ENCODE measurements at regions not wholly inside any gene's neighbourhood (a gene's known extent, or its start where the extent isn't known, plus 50 kb on each side); places are given as distances from the start of the nearest gene placed in this dataset.

GRCh38 chr6:163857421-163857820, 442.9 kb downstream of the QKI start:
- no peak for DNase-seq
- Mint-ChIP-seq H3K36me3 (no peaks in the 10 kb centered on the region), H3K9me3 (no peaks in the 10 kb centered on the region), H3K4me1 (peaks cover 5% of the 10 kb centered on the region), H3K4me3 (no peak overlapping the region), H3K27ac (no peak overlapping the region), H3K27me3 (peaks cover 34% of the 10 kb centered on the region)

- H3K4me1 Mint-ChIP-seq = no peaks in the 10 kb centered on the region
- H3K9me3 Mint-ChIP-seq = peaks cover 13% of the 10 kb centered on the region
- no peak overlapping the region for H3K4me3 Mint-ChIP-seq
- H3K27ac Mint-ChIP-seq = no peak overlapping the region
- no peak for DNase-seq
- peaks cover 2% of the 10 kb centered on the region for H3K36me3 Mint-ChIP-seq
- peaks cover 12% of the 10 kb centered on the region for H3K27me3 Mint-ChIP-seq
These were observed 436.4 kb downstream of the QKI start for GRCh38 chr6:163850874-163851273.

GRCh38 chr6:163844761-163845160, 430.2 kb downstream of the QKI start:
- Mint-ChIP-seq H3K4me3 (no peak overlapping the region), H3K27me3 (peaks cover 9% of the 10 kb centered on the region), H3K27ac (no peak overlapping the region), H3K4me1 (no peaks in the 10 kb centered on the region), H3K36me3 (peaks cover 3% of the 10 kb centered on the region), H3K9me3 (peaks cover 8% of the 10 kb centered on the region)
- no peak for DNase-seq

- H3K27ac Mint-ChIP-seq = no peak overlapping the region
- peaks cover 3% of the 10 kb centered on the region for H3K36me3 Mint-ChIP-seq
- no peaks in the 10 kb centered on the region for H3K4me1 Mint-ChIP-seq
- no peak overlapping the region for H3K4me3 Mint-ChIP-seq
- H3K9me3 Mint-ChIP-seq = peaks cover 8% of the 10 kb centered on the region
- peaks cover 9% of the 10 kb centered on the region for H3K27me3 Mint-ChIP-seq
- no peak for DNase-seq
These were observed 429.8 kb downstream of the QKI start for GRCh38 chr6:163844357-163844756.

- H3K4me1 Mint-ChIP-seq = no peaks in the 10 kb centered on the region
- no peak overlapping the region for H3K27ac Mint-ChIP-seq
- peaks cover 8% of the 10 kb centered on the region for H3K9me3 Mint-ChIP-seq
- peaks cover 3% of the 10 kb centered on the region for H3K36me3 Mint-ChIP-seq
- H3K4me3 Mint-ChIP-seq = no peak overlapping the region
- no peak for DNase-seq
- H3K27me3 Mint-ChIP-seq = peaks cover 5% of the 10 kb centered on the region
These were observed 428.7 kb downstream of the QKI start for GRCh38 chr6:163843218-163843617.

GRCh38 chr6:163842467-163842866, 427.9 kb downstream of the QKI start:
- Mint-ChIP-seq H3K27me3 (peaks cover 12% of the 10 kb centered on the region), H3K4me3 (no peak overlapping the region), H3K9me3 (peaks cover 8% of the 10 kb centered on the region), H3K36me3 (peaks cover 3% of the 10 kb centered on the region), H3K27ac (no peak overlapping the region), H3K4me1 (no peaks in the 10 kb centered on the region)
- DNase-seq = no peak

GRCh38 chr6:163841733-163842132, 427.2 kb downstream of the QKI start:
- Mint-ChIP-seq H3K9me3 (peaks cover 8% of the 10 kb centered on the region), H3K4me1 (no peaks in the 10 kb centered on the region), H3K27me3 (peaks cover 19% of the 10 kb centered on the region), H3K4me3 (no peak overlapping the region), H3K36me3 (peaks cover 3% of the 10 kb centered on the region), H3K27ac (no peak overlapping the region)
- DNase-seq = no peak

GRCh38 chr6:163841326-163841725, 426.8 kb downstream of the QKI start:
- no peak overlapping the region for H3K27ac Mint-ChIP-seq
- no peak for DNase-seq
- H3K27me3 Mint-ChIP-seq = peaks cover 23% of the 10 kb centered on the region
- H3K36me3 Mint-ChIP-seq = peaks cover 3% of the 10 kb centered on the region
- H3K4me3 Mint-ChIP-seq = no peak overlapping the region
- H3K4me1 Mint-ChIP-seq = no peaks in the 10 kb centered on the region
- H3K9me3 Mint-ChIP-seq = peaks cover 8% of the 10 kb centered on the region

- H3K4me3 Mint-ChIP-seq = no peak overlapping the region
- H3K27ac Mint-ChIP-seq = no peak overlapping the region
- no peaks in the 10 kb centered on the region for H3K4me1 Mint-ChIP-seq
- peaks cover 8% of the 10 kb centered on the region for H3K9me3 Mint-ChIP-seq
- H3K27me3 Mint-ChIP-seq = peaks cover 27% of the 10 kb centered on the region
- no peak for DNase-seq
- H3K36me3 Mint-ChIP-seq = peaks cover 3% of the 10 kb centered on the region
These were observed 426.4 kb downstream of the QKI start for GRCh38 chr6:163840880-163841279.

GRCh38 chr6:163839296-163839695, 424.8 kb downstream of the QKI start:
- DNase-seq = no peak
- H3K27ac Mint-ChIP-seq = no peak overlapping the region
- peaks cover 31% of the 10 kb centered on the region for H3K27me3 Mint-ChIP-seq
- no peaks in the 10 kb centered on the region for H3K4me1 Mint-ChIP-seq
- H3K4me3 Mint-ChIP-seq = no peak overlapping the region
- H3K36me3 Mint-ChIP-seq = peaks cover 3% of the 10 kb centered on the region
- H3K9me3 Mint-ChIP-seq = peaks cover 8% of the 10 kb centered on the region

- Mint-ChIP-seq H3K27ac (no peak overlapping the region), H3K36me3 (peaks cover 3% of the 10 kb centered on the region), H3K27me3 (peaks cover 31% of the 10 kb centered on the region), H3K9me3 (peaks cover 8% of the 10 kb centered on the region), H3K4me3 (no peak overlapping the region), H3K4me1 (no peaks in the 10 kb centered on the region)
- DNase-seq = no peak
These were observed 423.3 kb downstream of the QKI start for GRCh38 chr6:163837691-163838431.

GRCh38 chr6:163836876-163837690, 422.6 kb downstream of the QKI start:
- Mint-ChIP-seq H3K4me3 (no peak overlapping the region), H3K27ac (no peak overlapping the region), H3K36me3 (peaks cover 3% of the 10 kb centered on the region), H3K27me3 (peaks cover 31% of the 10 kb centered on the region), H3K4me1 (no peaks in the 10 kb centered on the region), H3K9me3 (peaks cover 7% of the 10 kb centered on the region)
- DNase-seq = no peak

- Mint-ChIP-seq H3K27me3 (peaks cover 31% of the 10 kb centered on the region), H3K36me3 (no peaks in the 10 kb centered on the region), H3K27ac (no peak overlapping the region), H3K4me3 (no peak overlapping the region), H3K9me3 (no peaks in the 10 kb centered on the region), H3K4me1 (no peaks in the 10 kb centered on the region)
- DNase-seq = no peak
These were observed 421.1 kb downstream of the QKI start for GRCh38 chr6:163835439-163836171.

GRCh38 chr6:163834226-163834970, 419.9 kb downstream of the QKI start:
- Mint-ChIP-seq H3K27ac (no peak overlapping the region), H3K27me3 (peaks cover 31% of the 10 kb centered on the region), H3K9me3 (no peaks in the 10 kb centered on the region), H3K4me1 (no peaks in the 10 kb centered on the region), H3K36me3 (no peaks in the 10 kb centered on the region), H3K4me3 (no peak overlapping the region)
- no peak for DNase-seq

GRCh38 chr6:163831736-163832135, 417.2 kb downstream of the QKI start:
- no peak overlapping the region for H3K4me3 Mint-ChIP-seq
- H3K36me3 Mint-ChIP-seq = no peaks in the 10 kb centered on the region
- no peaks in the 10 kb centered on the region for H3K4me1 Mint-ChIP-seq
- peaks cover 21% of the 10 kb centered on the region for H3K27me3 Mint-ChIP-seq
- no peaks in the 10 kb centered on the region for H3K9me3 Mint-ChIP-seq
- no peak overlapping the region for H3K27ac Mint-ChIP-seq
- no peak for DNase-seq

Measured in activated naive CD8-positive, alpha-beta T cell treated with anti-CD3 and anti-CD28 coated beads for 36 hours (primary cell).